ENCODE measurements at regions not wholly inside any gene's neighbourhood (a gene's known extent, or its start where the extent isn't known, plus 50 kb on each side); places are given as distances from the start of the nearest gene placed in this dataset.

DNA sequence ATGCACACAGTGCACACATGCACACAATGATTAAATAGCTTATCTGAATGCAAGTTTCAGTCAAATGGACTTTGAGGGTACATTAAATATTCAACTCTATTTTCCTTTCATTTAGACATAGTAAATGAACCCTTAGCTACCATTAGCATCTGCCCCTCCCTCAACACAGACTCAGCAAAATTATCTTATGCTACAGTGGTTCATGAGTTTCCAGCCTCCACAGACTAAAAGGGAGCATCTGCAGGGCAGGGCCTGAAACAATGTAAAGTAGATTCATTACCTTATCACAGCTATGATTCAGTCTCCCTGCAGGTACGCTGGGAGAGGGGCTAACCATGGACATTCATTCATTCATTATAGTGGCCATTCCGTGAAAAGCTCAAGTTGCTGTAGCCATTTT is 329.1 kb downstream of the VGLL3 start:
- Histone ChIP-seq H3K9ac (ENCODE audit: low read length) (no peak overlapping the region), H3K4me3 (ENCODE audit: low read length) (no peak overlapping the region), H3K4me1 (ENCODE audit: low read length) (no peaks in the 10 kb centered on the region), H3K27me3 (replicated peaks; ENCODE audit: insufficient read depth, low read length) (no peaks in the 10 kb centered on the region), H3F3A (ENCODE audit: insufficient read depth, low read length) (no peaks in the 10 kb centered on the region), H2AFZ (ENCODE audit: low read length) (no peak overlapping the region), H3K9me3 (replicated peaks; ENCODE audit: insufficient read depth, low read length) (no peaks in the 10 kb centered on the region), H3K9me2 (replicated peaks; ENCODE audit: insufficient read depth, low read length) (no peaks in the 10 kb centered on the region), H3K79me2 (ENCODE audit: low read length) (no peaks in the 10 kb centered on the region), H3K36me3 (replicated peaks; ENCODE audit: insufficient read depth, low read length) (no peaks in the 10 kb centered on the region), H3K4me2 (ENCODE audit: low read depth, low read length) (no peak overlapping the region), H4K20me1 (ENCODE audit: insufficient read depth, low read length) (no peaks in the 10 kb centered on the region), H3K27ac (ENCODE audit: low read length) (no peak overlapping the region)
- TF ChIP-seq EZH2 (optimal IDR thresholded peaks at IDR 0.05; ENCODE audit: low read depth, low read length) (no peak), EZH2phosphoT487 (IDR thresholded peaks at IDR 0.05; ENCODE audit: low read length) (no peak)
- DNase-seq = no peak

DNA sequence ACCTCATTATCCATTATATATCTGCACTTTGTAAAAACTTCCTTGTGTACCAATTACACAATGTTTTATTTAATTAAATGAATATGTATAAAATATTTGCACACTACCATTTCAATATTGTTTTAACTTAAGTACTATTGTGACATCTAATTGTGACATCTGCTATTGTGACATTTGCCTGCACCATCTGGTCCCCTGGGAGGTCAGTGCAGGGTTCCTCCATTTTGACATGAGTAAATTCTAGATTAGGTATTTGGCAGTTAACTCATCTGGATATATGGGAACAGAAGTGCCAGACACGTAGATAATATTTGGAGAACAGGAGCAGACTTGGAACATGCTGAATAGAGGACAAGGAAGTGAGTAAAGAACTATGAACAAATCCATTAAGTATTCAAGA is 332.1 kb downstream of the VGLL3 start:
- DNase-seq = no peak
- Histone ChIP-seq H3K4me1 (ENCODE audit: low read length) (no peaks in the 10 kb centered on the region), H3K79me2 (ENCODE audit: low read length) (no peaks in the 10 kb centered on the region), H3K4me3 (ENCODE audit: low read length) (no peak overlapping the region), H3K9ac (ENCODE audit: low read length) (no peak overlapping the region), H3K27ac (ENCODE audit: low read length) (no peak overlapping the region), H3K36me3 (replicated peaks; ENCODE audit: insufficient read depth, low read length) (no peaks in the 10 kb centered on the region), H2AFZ (ENCODE audit: low read length) (no peak overlapping the region), H3K9me3 (replicated peaks; ENCODE audit: insufficient read depth, low read length) (no peaks in the 10 kb centered on the region), H4K20me1 (ENCODE audit: insufficient read depth, low read length) (no peaks in the 10 kb centered on the region), H3K27me3 (replicated peaks; ENCODE audit: insufficient read depth, low read length) (no peaks in the 10 kb centered on the region), H3K9me2 (replicated peaks; ENCODE audit: insufficient read depth, low read length) (no peaks in the 10 kb centered on the region), H3K4me2 (ENCODE audit: low read depth, low read length) (no peak overlapping the region), H3F3A (ENCODE audit: insufficient read depth, low read length) (no peaks in the 10 kb centered on the region)
- TF ChIP-seq, protein P1, sequence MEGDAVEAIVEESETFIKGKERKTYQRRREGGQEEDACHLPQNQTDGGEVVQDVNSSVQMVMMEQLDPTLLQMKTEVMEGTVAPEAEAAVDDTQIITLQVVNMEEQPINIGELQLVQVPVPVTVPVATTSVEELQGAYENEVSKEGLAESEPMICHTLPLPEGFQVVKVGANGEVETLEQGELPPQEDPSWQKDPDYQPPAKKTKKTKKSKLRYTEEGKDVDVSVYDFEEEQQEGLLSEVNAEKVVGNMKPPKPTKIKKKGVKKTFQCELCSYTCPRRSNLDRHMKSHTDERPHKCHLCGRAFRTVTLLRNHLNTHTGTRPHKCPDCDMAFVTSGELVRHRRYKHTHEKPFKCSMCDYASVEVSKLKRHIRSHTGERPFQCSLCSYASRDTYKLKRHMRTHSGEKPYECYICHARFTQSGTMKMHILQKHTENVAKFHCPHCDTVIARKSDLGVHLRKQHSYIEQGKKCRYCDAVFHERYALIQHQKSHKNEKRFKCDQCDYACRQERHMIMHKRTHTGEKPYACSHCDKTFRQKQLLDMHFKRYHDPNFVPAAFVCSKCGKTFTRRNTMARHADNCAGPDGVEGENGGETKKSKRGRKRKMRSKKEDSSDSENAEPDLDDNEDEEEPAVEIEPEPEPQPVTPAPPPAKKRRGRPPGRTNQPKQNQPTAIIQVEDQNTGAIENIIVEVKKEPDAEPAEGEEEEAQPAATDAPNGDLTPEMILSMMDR (IDR thresholded peaks at IDR 0.05; ENCODE audit: low read length) = no peak
- TF ChIP-seq EZH2phosphoT487 (IDR thresholded peaks at IDR 0.05; ENCODE audit: low read length) (no peak), EZH2 (optimal IDR thresholded peaks at IDR 0.05; ENCODE audit: low read depth, low read length) (no peak)

DNA sequence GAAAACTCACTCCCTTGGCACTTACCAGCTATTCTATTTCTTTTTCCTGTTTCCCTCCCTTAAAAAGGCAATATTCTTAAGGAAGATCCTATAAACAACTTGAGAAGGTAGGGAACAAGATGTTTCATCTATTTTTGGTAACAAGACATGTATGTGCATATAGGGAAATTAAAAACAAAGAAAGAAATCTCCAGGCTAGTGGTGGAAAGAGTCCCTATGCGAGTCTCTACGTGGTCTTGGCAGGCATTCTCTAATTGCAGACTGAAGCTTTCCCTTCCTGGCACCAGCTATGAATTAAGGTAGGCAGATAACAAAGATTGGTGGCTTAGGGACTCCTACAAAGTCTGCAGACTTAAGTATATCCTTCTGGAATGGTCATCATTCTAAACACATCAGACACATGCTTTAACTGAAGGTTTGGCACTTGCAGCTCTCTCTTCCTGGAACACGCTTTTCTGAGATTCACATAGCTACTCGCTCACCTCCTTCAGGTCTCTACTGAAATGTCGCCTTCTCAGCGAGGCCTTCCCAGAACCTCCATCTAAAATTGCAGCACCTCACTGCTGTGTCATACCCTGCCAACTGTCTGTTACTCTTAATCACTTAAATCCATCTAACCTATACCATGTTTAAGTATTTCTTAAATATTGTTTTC is 336.0 kb downstream of the VGLL3 start:
- H3F3A ChIP-seq (ENCODE audit: insufficient read depth, low read length) = no peaks in the 10 kb centered on the region
- no peaks in the 10 kb centered on the region for H3K9me2 ChIP-seq (replicated peaks; ENCODE audit: insufficient read depth, low read length)
- no peak for DNase-seq
- no peaks in the 10 kb centered on the region for H3K79me2 ChIP-seq (ENCODE audit: low read length)
- H3K27ac ChIP-seq (ENCODE audit: low read length) = no peak overlapping the region
- H3K4me1 ChIP-seq (ENCODE audit: low read length) = no peaks in the 10 kb centered on the region
- no peak overlapping the region for H3K4me2 ChIP-seq (ENCODE audit: low read depth, low read length)
- TF ChIP-seq, protein P1 (IDR thresholded peaks at IDR 0.05; ENCODE audit: low read length) = no peak
- no peak for TF ChIP-seq EZH2 (optimal IDR thresholded peaks at IDR 0.05; ENCODE audit: low read depth, low read length)
- no peak for TF ChIP-seq EZH2phosphoT487 (IDR thresholded peaks at IDR 0.05; ENCODE audit: low read length)
- H3K9ac ChIP-seq (ENCODE audit: low read length) = no peak overlapping the region
- H3K9me3 ChIP-seq (replicated peaks; ENCODE audit: insufficient read depth, low read length) = no peaks in the 10 kb centered on the region
- no peak overlapping the region for H3K4me3 ChIP-seq (ENCODE audit: low read length)
- no peak overlapping the region for H2AFZ ChIP-seq (ENCODE audit: low read length)
- H3K36me3 ChIP-seq (replicated peaks; ENCODE audit: insufficient read depth, low read length) = no peaks in the 10 kb centered on the region
- H4K20me1 ChIP-seq (ENCODE audit: insufficient read depth, low read length) = no peaks in the 10 kb centered on the region
- no peaks in the 10 kb centered on the region for H3K27me3 ChIP-seq (replicated peaks; ENCODE audit: insufficient read depth, low read length)

DNA sequence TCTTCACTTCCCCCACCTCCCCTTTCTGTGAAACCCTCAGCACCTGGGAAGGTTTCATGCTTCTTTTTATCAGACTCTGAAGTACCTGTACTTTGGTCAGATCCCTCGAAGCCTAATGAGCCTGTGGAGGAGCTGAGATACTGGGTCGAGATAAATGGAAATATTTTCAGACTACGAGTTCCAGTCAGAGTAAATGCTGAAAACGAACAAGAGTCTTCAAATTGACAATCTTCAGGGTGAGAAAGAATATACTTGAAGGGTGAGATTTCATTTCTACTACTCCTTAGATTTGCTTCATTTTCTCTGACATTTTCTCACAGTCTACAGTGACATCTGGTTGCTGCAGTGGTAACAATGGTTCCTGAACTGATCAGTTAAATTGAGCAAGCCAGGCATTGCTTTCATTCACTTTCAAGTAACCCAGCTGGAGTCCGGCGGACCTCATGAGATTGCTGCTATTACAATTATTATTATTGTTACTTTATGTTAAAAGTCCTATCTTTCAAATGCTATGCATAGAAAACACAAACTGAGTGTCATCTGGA is 337.2 kb downstream of the VGLL3 start:
- no peak overlapping the region for H3K9ac ChIP-seq (ENCODE audit: low read length)
- no peaks in the 10 kb centered on the region for H3K79me2 ChIP-seq (ENCODE audit: low read length)
- no peak overlapping the region for H3K4me2 ChIP-seq (ENCODE audit: low read depth, low read length)
- no peak overlapping the region for H3K4me3 ChIP-seq (ENCODE audit: low read length)
- no peaks in the 10 kb centered on the region for H3K9me2 ChIP-seq (replicated peaks; ENCODE audit: insufficient read depth, low read length)
- no peaks in the 10 kb centered on the region for H3K4me1 ChIP-seq (ENCODE audit: low read length)
- no peak for DNase-seq
- H4K20me1 ChIP-seq (ENCODE audit: insufficient read depth, low read length) = no peaks in the 10 kb centered on the region
- no peaks in the 10 kb centered on the region for H3K9me3 ChIP-seq (replicated peaks; ENCODE audit: insufficient read depth, low read length)
- TF ChIP-seq EZH2phosphoT487 (IDR thresholded peaks at IDR 0.05; ENCODE audit: low read length) = no peak
- TF ChIP-seq, protein P1 (IDR thresholded peaks at IDR 0.05; ENCODE audit: low read length) = no peak
- no peak for TF ChIP-seq EZH2 (optimal IDR thresholded peaks at IDR 0.05; ENCODE audit: low read depth, low read length)
- H3F3A ChIP-seq (ENCODE audit: insufficient read depth, low read length) = no peaks in the 10 kb centered on the region
- H3K27me3 ChIP-seq (replicated peaks; ENCODE audit: insufficient read depth, low read length) = no peaks in the 10 kb centered on the region
- no peak overlapping the region for H3K27ac ChIP-seq (ENCODE audit: low read length)
- no peak overlapping the region for H2AFZ ChIP-seq (ENCODE audit: low read length)
- H3K36me3 ChIP-seq (replicated peaks; ENCODE audit: insufficient read depth, low read length) = no peaks in the 10 kb centered on the region
